K562 (cell line): ENCODE measurements at regions not wholly inside any gene's neighbourhood (a gene's known extent, or its start where the extent isn't known, plus 50 kb on each side); places are given as distances from the start of the nearest gene placed in this dataset.

Experiments used
- BRCA1 ChIP-seq, 2 experiments: fragments of 450-650 bp in 1 of 2; sonication (generic) in 1 of 2; formaldehyde crosslinking in 1 of 2; IDR thresholded peaks; 2 replicates each; pipeline versions ENCODE4 v1.5.0 to v1.6.1; 2017 to 2020; ENCODE audit warnings: mild to moderate bottlenecking in 1 of 2, missing genetic modification reagents in 1 of 2
- C11orf30 ChIP-seq: fragments of 450-650 bp; IDR thresholded peaks from 2 replicates; pipeline ENCODE4 v1.6.1; 2016; ENCODE audit warnings: low read depth, mild to moderate bottlenecking
- CHAMP1 ChIP-seq: fragments of 450-650 bp; IDR thresholded peaks from 2 replicates; pipeline ENCODE4 v1.6.1; 2016; ENCODE audit warnings: mild to moderate bottlenecking
- ESRRB ChIP-seq: fragments of 250-450 bp; sonication (Bioruptor Pico); IDR thresholded peaks from 2 replicates; pipeline ENCODE4 v1.5.0; 2020; ENCODE audit warnings: mild to moderate bottlenecking, moderate library complexity, borderline replicate concordance
- HNRNPLL ChIP-seq: fragments of 200-400 bp; formaldehyde crosslinking; IDR thresholded peaks from 2 replicates; pipeline ENCODE4 v1.6.1; 2017; ENCODE audit warnings: low read length, low read depth, mild to moderate bottlenecking; ENCODE audit not compliant: poor library complexity, severe bottlenecking
- NR2C2 ChIP-seq, 2 experiments: fragments of 200-800 bp in 1 of 2; sonication (Bioruptor generic) in 1 of 2; sonication (generic) in 1 of 2; formaldehyde crosslinking in 1 of 2; IDR thresholded peaks; 2 replicates each; pipeline versions ENCODE4 v1.6.1 to v1.8.0; 2016 to 2022; ENCODE audit warnings: mild to moderate bottlenecking in 1 of 2, missing compliant biosample characterization in 1 of 2, missing genetic modification characterization in 1 of 2, missing genetic modification reagents in 1 of 2
- PCBP1 ChIP-seq: fragments of 200-400 bp; formaldehyde crosslinking; IDR thresholded peaks from 2 replicates; pipeline ENCODE4 v1.6.1; 2018; ENCODE audit warnings: mild to moderate bottlenecking, low read depth, low read length; ENCODE audit not compliant: poor library complexity, severe bottlenecking
- PCBP2 ChIP-seq: fragments of 200-400 bp; formaldehyde crosslinking; IDR thresholded peaks from 2 replicates; pipeline ENCODE4 v1.6.1; 2018; ENCODE audit warnings: low read length, low read depth, mild to moderate bottlenecking, moderate library complexity; ENCODE audit not compliant: poor library complexity, severe bottlenecking
- POLR2AphosphoS2 ChIP-seq: IDR thresholded peaks from 2 replicates; pipeline ENCODE4 v1.6.1; 2012; ENCODE audit warnings: low read length, improper control_type of control experiment
- PREB ChIP-seq: sonication (generic); formaldehyde crosslinking; IDR thresholded peaks from 2 replicates; pipeline ENCODE4 v1.8.1; 2023; ENCODE audit warnings: mild to moderate bottlenecking, missing genetic modification reagents
- SIN3A ChIP-seq, 2 experiments: fragments of 150-350 bp in 1 of 2; IDR thresholded peaks; 2 replicates each; pipeline ENCODE4 v1.6.1; 2011 to 2016; ENCODE audit warnings: borderline replicate concordance in 2 of 2, low read depth in 2 of 2, low read length in 2 of 2, mild to moderate bottlenecking in 2 of 2, moderate library complexity in 2 of 2; ENCODE audit not compliant: control insufficient read depth in 1 of 2
- TCF3 ChIP-seq: sonication (generic); formaldehyde crosslinking; IDR thresholded peaks from 2 replicates; pipeline ENCODE4 v1.4.0; 2020; ENCODE audit warnings: mild to moderate bottlenecking, missing genetic modification reagents
- TRIM24 ChIP-seq, 2 experiments: fragments of 450-650 bp; IDR thresholded peaks; 2 replicates each; pipeline ENCODE4 v1.6.1; 2016
- TRIM28 ChIP-seq: fragments of 450-650 bp; IDR thresholded peaks from 2 replicates; pipeline ENCODE4 v1.6.1; 2017
- ZMIZ1 ChIP-seq, 2 experiments: fragments of 150-350 bp in 1 of 2; IDR thresholded peaks; 2 replicates each; pipeline ENCODE4 v1.6.1; 2012 to 2016; ENCODE audit warnings: low read depth in 2 of 2, low read length in 2 of 2, mild to moderate bottlenecking in 1 of 2, moderate library complexity in 1 of 2
- ZNF384 ChIP-seq: IDR thresholded peaks from 2 replicates; pipeline ENCODE4 v1.6.1; 2012; ENCODE audit warnings: low read depth, low read length, improper control_type of control experiment
- ZNF41 ChIP-seq: fragments of 250-450 bp; sonication (Bioruptor Pico); conservative IDR thresholded peaks from 2 replicates; pipeline ENCODE4 v1.4.0; 2020; ENCODE audit warnings: mild to moderate bottlenecking
- ZNF449 ChIP-seq: fragments of 250-450 bp; sonication (Bioruptor Pico); IDR thresholded peaks from 2 replicates; pipeline ENCODE4 v1.8.0; 2022; ENCODE audit warnings: moderate library complexity, mild to moderate bottlenecking, inconsistent platforms

- TF ChIP-seq ZMIZ1 (IDR thresholded peaks at IDR 0.05; ENCODE audit: low read depth in 2 of 2, low read length in 2 of 2) (peak in 1 of 2 experiments; percentile 52; a peak in 1 of 4 replicates), POLR2AphosphoS2 (no peak), PREB (no peak), ZNF384 (no peak), PCBP2 (no peak), ZNF41 (CRISPR knock-in tag) (no peak), TCF3 (CRISPR knock-in tag) (peak; percentile 90), PCBP1 (no peak), HNRNPLL (no peak), TRIM24 (IDR thresholded peaks at IDR 0.05) (peak; percentile 88), NR2C2 (CRISPR knock-in tag; IDR thresholded peaks at IDR 0.05) (no peak), NR2C2 (tag; IDR thresholded peaks at IDR 0.05) (peak; percentile 44), BRCA1 (IDR thresholded peaks at IDR 0.05) (no peak), BRCA1 (CRISPR knock-in tag; IDR thresholded peaks at IDR 0.05) (no peak), TRIM28 (no peak), SIN3A (IDR thresholded peaks at IDR 0.05; ENCODE audit: borderline replicate concordance in 2 of 2, control insufficient read depth in 1 of 2, low read depth in 2 of 2, low read length in 2 of 2) (no peak), CHAMP1 (no peak), C11orf30 (peak; percentile 88), ZNF449 (CRISPR knock-in tag) (no peak), ESRRB (CRISPR knock-in tag) (no peak)
Observed at GRCh38 chr18:62450546-62451410, 72.0 kb upstream of the ZCCHC2 start (continued).
